ENCODE measurements at regions not wholly inside any gene's neighbourhood (a gene's known extent, or its start where the extent isn't known, plus 50 kb on each side); places are given as distances from the start of the nearest gene placed in this dataset.

GRCh38 chr6:33918175-33918695 lies 114.4 kb upstream of the MLN start:
- H3K4me1 ChIP-seq (ENCODE audit: control insufficient read depth in 1 of 2, insufficient read depth in 2 of 2, low read length in 2 of 2), result no peaks in the 10 kb centered on the region
- intact Hi-C loops (cut with DNase I), result no loop called here
- ATAC-seq (ENCODE audit: low FRiP score), result no peak
- no peaks in the 10 kb centered on the region for H3K36me3 ChIP-seq (ENCODE audit: control insufficient read depth in 1 of 2, insufficient read depth in 2 of 2, low read length in 1 of 2)
- no peaks in the 10 kb centered on the region for H3K27me3 ChIP-seq (ENCODE audit: control insufficient read depth in 1 of 2, insufficient read depth in 2 of 2, low read length in 1 of 2)
- no peak overlapping the region for H3K4me3 ChIP-seq (ENCODE audit: low read length in 2 of 2)
- no peak overlapping the region for H3K27ac ChIP-seq (ENCODE audit: low read depth in 1 of 2, low read length in 2 of 2)
- no peak for DNase-seq
- no peaks in the 10 kb centered on the region for H3K9me3 ChIP-seq (ENCODE audit: control insufficient read depth, low read length)
- 70 to 71% methylated on average over 8 of the region's 8 CpGs for WGBS, 2 donors

DNA sequence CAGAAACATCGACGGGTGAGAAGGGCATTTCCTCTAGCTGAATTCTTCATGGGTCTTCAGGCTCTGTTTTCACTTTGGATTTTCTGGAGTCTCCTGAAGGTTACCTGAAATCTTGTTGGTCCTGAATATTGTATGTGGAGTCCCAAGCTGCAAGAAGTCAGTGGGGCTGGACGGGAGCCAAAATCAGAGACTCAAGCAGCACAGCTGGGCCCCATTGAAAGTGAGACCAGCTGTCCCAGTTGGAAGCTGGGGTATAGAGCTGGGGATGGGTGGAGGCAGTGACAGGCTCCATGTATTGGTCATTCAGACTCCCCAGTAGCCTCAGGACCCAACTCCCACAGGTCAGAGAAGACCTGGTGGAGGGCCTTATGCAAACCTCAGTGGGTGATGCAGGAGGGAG lies 111.3 kb upstream of the MLN start:
- DNase-seq (no peak), ATAC-seq (ENCODE audit: low FRiP score) (no peak)
- H3K27ac ChIP-seq (ENCODE audit: low read depth in 1 of 2, low read length in 2 of 2), result no peak overlapping the region
- H3K36me3 ChIP-seq (ENCODE audit: control insufficient read depth in 1 of 2, insufficient read depth in 2 of 2, low read length in 1 of 2), result no peaks in the 10 kb centered on the region
- intact Hi-C loops (cut with DNase I), result no loop called here
- WGBS, 2 donors, result 62 to 66% methylated on average over 3 of the region's 3 CpGs
- H3K4me3 ChIP-seq (ENCODE audit: low read length in 2 of 2), result no peak overlapping the region
- no peaks in the 10 kb centered on the region for H3K4me1 ChIP-seq (ENCODE audit: control insufficient read depth in 1 of 2, insufficient read depth in 2 of 2, low read length in 2 of 2)
- H3K9me3 ChIP-seq (ENCODE audit: control insufficient read depth, low read length), result no peaks in the 10 kb centered on the region
- no peaks in the 10 kb centered on the region for H3K27me3 ChIP-seq (ENCODE audit: control insufficient read depth in 1 of 2, insufficient read depth in 2 of 2, low read length in 1 of 2)

DNA sequence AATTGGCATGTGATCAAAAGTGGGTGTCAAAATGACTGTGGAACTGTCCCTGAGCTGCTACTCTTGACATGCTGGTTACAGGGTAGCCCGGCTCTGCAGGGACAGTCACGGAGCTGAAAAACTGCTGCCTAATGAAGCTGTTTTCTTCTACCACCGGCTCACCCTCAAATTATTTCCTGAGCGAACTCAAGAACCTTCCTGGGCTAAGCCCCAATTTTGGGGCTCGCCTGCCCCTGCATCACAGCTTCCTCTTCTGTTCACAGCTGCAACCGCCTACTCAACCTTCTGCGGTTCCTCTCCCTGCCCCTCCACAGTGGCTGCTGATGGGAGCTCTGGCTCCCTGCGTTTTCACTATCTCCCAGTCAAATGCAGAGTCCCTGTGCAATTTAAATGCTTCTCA lies 110.8 kb upstream of the MLN start:
- no peak overlapping the region for H3K27ac ChIP-seq (ENCODE audit: low read depth in 1 of 2, low read length in 2 of 2)
- no peak for ATAC-seq (ENCODE audit: low FRiP score)
- H3K27me3 ChIP-seq (ENCODE audit: control insufficient read depth in 1 of 2, insufficient read depth in 2 of 2, low read length in 1 of 2), result no peaks in the 10 kb centered on the region
- DNase-seq, result no peak
- 69 to 71% methylated on average over 8 of the region's 8 CpGs for WGBS, 2 donors
- H3K36me3 ChIP-seq (ENCODE audit: control insufficient read depth in 1 of 2, insufficient read depth in 2 of 2, low read length in 1 of 2), result no peaks in the 10 kb centered on the region
- no peak overlapping the region for H3K4me3 ChIP-seq (ENCODE audit: low read length in 2 of 2)
- intact Hi-C loops (cut with DNase I), result no loop called here
- no peaks in the 10 kb centered on the region for H3K9me3 ChIP-seq (ENCODE audit: control insufficient read depth, low read length)
- no peaks in the 10 kb centered on the region for H3K4me1 ChIP-seq (ENCODE audit: control insufficient read depth in 1 of 2, insufficient read depth in 2 of 2, low read length in 2 of 2)

- no peaks in the 10 kb centered on the region for H3K36me3 ChIP-seq (ENCODE audit: control insufficient read depth in 1 of 2, insufficient read depth in 2 of 2, low read length in 1 of 2)
- no peak overlapping the region for H3K4me3 ChIP-seq (ENCODE audit: low read length in 2 of 2)
- H3K9me3 ChIP-seq (ENCODE audit: control insufficient read depth, low read length), result no peaks in the 10 kb centered on the region
- H3K27ac ChIP-seq (ENCODE audit: low read depth in 1 of 2, low read length in 2 of 2), result no peak overlapping the region
- intact Hi-C loops (cut with DNase I), result no loop called here
- no peaks in the 10 kb centered on the region for H3K27me3 ChIP-seq (ENCODE audit: control insufficient read depth in 1 of 2, insufficient read depth in 2 of 2, low read length in 1 of 2)
- no peaks in the 10 kb centered on the region for H3K4me1 ChIP-seq (ENCODE audit: control insufficient read depth in 1 of 2, insufficient read depth in 2 of 2, low read length in 2 of 2)
- DNase-seq, result no peak
- WGBS, 2 donors, result 55 to 71% methylated on average over 1 of the region's 1 CpG
- no peak for ATAC-seq (ENCODE audit: low FRiP score)
Measured at GRCh38 chr6:33912195-33912594, 108.4 kb upstream of the MLN start.

DNA sequence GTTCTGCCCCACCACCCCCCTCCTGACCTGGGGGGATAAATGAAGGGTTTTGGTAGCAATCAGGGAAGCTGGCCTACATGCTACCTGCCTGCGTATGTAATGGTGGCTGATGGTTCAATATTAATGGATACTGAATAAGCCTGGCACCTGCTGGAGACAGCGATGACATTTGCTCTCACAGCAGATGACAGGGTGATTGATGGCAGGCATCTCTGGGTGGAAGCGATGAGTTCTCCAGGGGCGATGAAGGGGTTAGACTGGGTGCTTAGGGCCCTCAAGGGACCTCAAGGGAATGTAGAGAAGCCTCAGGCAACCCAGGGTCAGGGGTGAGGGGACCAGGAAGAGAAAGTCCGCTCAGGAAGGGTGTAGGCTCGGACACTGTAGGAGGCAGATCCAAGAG lies 107.7 kb upstream of the MLN start:
- DNase-seq, result no peak
- intact Hi-C loops (cut with DNase I), result no loop called here
- no peak overlapping the region for H3K27ac ChIP-seq (ENCODE audit: low read depth in 1 of 2, low read length in 2 of 2)
- H3K4me1 ChIP-seq (ENCODE audit: control insufficient read depth in 1 of 2, insufficient read depth in 2 of 2, low read length in 2 of 2), result no peaks in the 10 kb centered on the region
- H3K27me3 ChIP-seq (ENCODE audit: control insufficient read depth in 1 of 2, insufficient read depth in 2 of 2, low read length in 1 of 2), result no peaks in the 10 kb centered on the region
- 87 to 95% methylated on average over 6 of the region's 6 CpGs for WGBS, 2 donors
- no peaks in the 10 kb centered on the region for H3K9me3 ChIP-seq (ENCODE audit: control insufficient read depth, low read length)
- H3K4me3 ChIP-seq (ENCODE audit: low read length in 2 of 2), result no peak overlapping the region
- ATAC-seq (ENCODE audit: low FRiP score), result no peak
- no peaks in the 10 kb centered on the region for H3K36me3 ChIP-seq (ENCODE audit: control insufficient read depth in 1 of 2, insufficient read depth in 2 of 2, low read length in 1 of 2)

GRCh38 chr6:33910594-33910993 lies 106.8 kb upstream of the MLN start:
- no peaks in the 10 kb centered on the region for H3K4me1 ChIP-seq (ENCODE audit: control insufficient read depth in 1 of 2, insufficient read depth in 2 of 2, low read length in 2 of 2)
- no peaks in the 10 kb centered on the region for H3K9me3 ChIP-seq (ENCODE audit: control insufficient read depth, low read length)
- no peak overlapping the region for H3K4me3 ChIP-seq (ENCODE audit: low read length in 2 of 2)
- intact Hi-C loops (cut with DNase I), result no loop called here
- DNase-seq, result no peak
- 91 to 95% methylated on average over 5 of the region's 5 CpGs for WGBS, 2 donors
- no peaks in the 10 kb centered on the region for H3K36me3 ChIP-seq (ENCODE audit: control insufficient read depth in 1 of 2, insufficient read depth in 2 of 2, low read length in 1 of 2)
- ATAC-seq (ENCODE audit: low FRiP score), result no peak
- no peak overlapping the region for H3K27ac ChIP-seq (ENCODE audit: low read depth in 1 of 2, low read length in 2 of 2)
- H3K27me3 ChIP-seq (ENCODE audit: control insufficient read depth in 1 of 2, insufficient read depth in 2 of 2, low read length in 1 of 2), result no peaks in the 10 kb centered on the region

DNA sequence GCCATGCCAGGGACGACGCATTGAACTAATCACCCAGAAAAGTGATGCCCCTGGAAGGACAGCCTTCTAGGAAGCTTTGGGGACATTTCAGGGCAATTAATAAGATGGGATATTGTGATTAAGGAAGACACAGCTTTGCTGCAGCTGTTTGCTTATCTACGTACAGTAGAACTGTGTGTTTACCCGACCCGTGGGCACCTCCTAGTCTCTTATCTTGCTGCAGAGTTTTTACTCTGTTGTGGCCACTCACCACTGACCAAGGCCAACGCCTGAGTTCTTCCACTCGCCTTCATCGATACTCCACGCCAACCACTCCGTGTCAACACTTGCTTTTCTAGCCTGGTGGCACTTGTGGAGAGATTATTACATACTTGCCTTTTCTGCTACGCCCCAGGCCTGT lies 105.9 kb upstream of the MLN start:
- ATAC-seq (ENCODE audit: low FRiP score), result no peak
- Histone ChIP-seq H3K4me3 (ENCODE audit: low read length in 2 of 2) (no peak overlapping the region), H3K27me3 (ENCODE audit: control insufficient read depth in 1 of 2, insufficient read depth in 2 of 2, low read length in 1 of 2) (no peaks in the 10 kb centered on the region), H3K27ac (ENCODE audit: low read depth in 1 of 2, low read length in 2 of 2) (no peak overlapping the region), H3K9me3 (ENCODE audit: control insufficient read depth, low read length) (no peaks in the 10 kb centered on the region), H3K36me3 (ENCODE audit: control insufficient read depth in 1 of 2, insufficient read depth in 2 of 2, low read length in 1 of 2) (no peaks in the 10 kb centered on the region), H3K4me1 (ENCODE audit: control insufficient read depth in 1 of 2, insufficient read depth in 2 of 2, low read length in 2 of 2) (no peaks in the 10 kb centered on the region)
- DNase-seq, result no peak
- intact Hi-C loops (cut with DNase I), result no loop called here
- 84 to 89% methylated on average over 11 of the region's 11 CpGs for WGBS, 2 donors

- intact Hi-C loops (cut with DNase I), result no loop called here
Measured at GRCh38 chr6:33908025-33908424, 104.2 kb upstream of the MLN start.

DNA sequence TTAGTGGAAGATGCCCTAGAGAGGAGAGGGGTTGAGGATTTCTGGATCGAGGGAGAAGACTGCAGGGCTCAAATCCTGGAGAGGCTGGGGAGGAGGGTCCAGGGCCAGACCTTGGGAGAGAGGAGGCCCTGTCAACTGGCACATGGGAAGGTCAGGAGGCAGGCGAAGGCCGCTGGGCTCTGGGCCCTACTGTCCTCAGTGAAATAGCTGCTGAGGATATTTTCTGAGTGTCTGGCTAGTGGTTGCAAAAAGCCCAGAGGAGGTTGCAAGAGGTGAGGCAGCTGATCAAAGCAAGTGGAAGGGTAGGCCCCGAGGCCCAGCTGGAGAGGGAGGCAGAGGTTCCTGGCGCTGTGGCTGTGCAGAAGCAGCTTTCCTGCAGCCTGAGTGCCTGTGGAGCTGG lies 103.4 kb upstream of the MLN start:
- ATAC-seq (ENCODE audit: low FRiP score) (no peak), DNase-seq (no peak)
- no peaks in the 10 kb centered on the region for H3K4me1 ChIP-seq (ENCODE audit: control insufficient read depth in 1 of 2, insufficient read depth in 2 of 2, low read length in 2 of 2)
- intact Hi-C loops (cut with DNase I), result no loop called here
- no peaks in the 10 kb centered on the region for H3K9me3 ChIP-seq (ENCODE audit: control insufficient read depth, low read length)
- WGBS, 2 donors, result 54 to 68% methylated on average over 4 to 5 of the region's 5 CpGs
- no peaks in the 10 kb centered on the region for H3K36me3 ChIP-seq (ENCODE audit: control insufficient read depth in 1 of 2, insufficient read depth in 2 of 2, low read length in 1 of 2)
- no peaks in the 10 kb centered on the region for H3K27me3 ChIP-seq (ENCODE audit: control insufficient read depth in 1 of 2, insufficient read depth in 2 of 2, low read length in 1 of 2)
- no peak overlapping the region for H3K27ac ChIP-seq (ENCODE audit: low read depth in 1 of 2, low read length in 2 of 2)
- H3K4me3 ChIP-seq (ENCODE audit: low read length in 2 of 2), result no peak overlapping the region

More at GRCh38 chr6:33908025-33908424, 104.2 kb upstream of the MLN start:
- DNase-seq (no peak), ATAC-seq (ENCODE audit: low FRiP score) (no peak)
- Histone ChIP-seq H3K9me3 (ENCODE audit: control insufficient read depth, low read length) (no peaks in the 10 kb centered on the region), H3K27me3 (ENCODE audit: control insufficient read depth in 1 of 2, insufficient read depth in 2 of 2, low read length in 1 of 2) (no peaks in the 10 kb centered on the region), H3K36me3 (ENCODE audit: control insufficient read depth in 1 of 2, insufficient read depth in 2 of 2, low read length in 1 of 2) (no peaks in the 10 kb centered on the region), H3K27ac (ENCODE audit: low read depth in 1 of 2, low read length in 2 of 2) (no peak overlapping the region), H3K4me1 (ENCODE audit: control insufficient read depth in 1 of 2, insufficient read depth in 2 of 2, low read length in 2 of 2) (no peaks in the 10 kb centered on the region), H3K4me3 (ENCODE audit: low read length in 2 of 2) (no peak overlapping the region)
- 59 to 62% methylated on average over 4 of the region's 4 CpGs for WGBS, 2 donors

All from aorta (tissue), 5 donors.